ENCODE measurements at regions not wholly inside any gene's neighbourhood (a gene's known extent, or its start where the extent isn't known, plus 50 kb on each side); places are given as distances from the start of the nearest gene placed in this dataset.

GRCh38 chr1:5713101-5714010, 278.9 kb downstream of the NPHP4 start:
- TF ChIP-seq RAD21 (IDR thresholded peaks at IDR 0.05; ENCODE audit: low read depth) (no peak), TCF7L2 (IDR thresholded peaks at IDR 0.05; ENCODE audit: borderline replicate concordance, extremely low read depth, insufficient read depth, insufficient read length) (no peak), SP1 (IDR thresholded peaks at IDR 0.05; ENCODE audit: low read depth) (no peak)
- TF ChIP-seq, protein P1, sequence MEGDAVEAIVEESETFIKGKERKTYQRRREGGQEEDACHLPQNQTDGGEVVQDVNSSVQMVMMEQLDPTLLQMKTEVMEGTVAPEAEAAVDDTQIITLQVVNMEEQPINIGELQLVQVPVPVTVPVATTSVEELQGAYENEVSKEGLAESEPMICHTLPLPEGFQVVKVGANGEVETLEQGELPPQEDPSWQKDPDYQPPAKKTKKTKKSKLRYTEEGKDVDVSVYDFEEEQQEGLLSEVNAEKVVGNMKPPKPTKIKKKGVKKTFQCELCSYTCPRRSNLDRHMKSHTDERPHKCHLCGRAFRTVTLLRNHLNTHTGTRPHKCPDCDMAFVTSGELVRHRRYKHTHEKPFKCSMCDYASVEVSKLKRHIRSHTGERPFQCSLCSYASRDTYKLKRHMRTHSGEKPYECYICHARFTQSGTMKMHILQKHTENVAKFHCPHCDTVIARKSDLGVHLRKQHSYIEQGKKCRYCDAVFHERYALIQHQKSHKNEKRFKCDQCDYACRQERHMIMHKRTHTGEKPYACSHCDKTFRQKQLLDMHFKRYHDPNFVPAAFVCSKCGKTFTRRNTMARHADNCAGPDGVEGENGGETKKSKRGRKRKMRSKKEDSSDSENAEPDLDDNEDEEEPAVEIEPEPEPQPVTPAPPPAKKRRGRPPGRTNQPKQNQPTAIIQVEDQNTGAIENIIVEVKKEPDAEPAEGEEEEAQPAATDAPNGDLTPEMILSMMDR (IDR thresholded peaks at IDR 0.05 in 2 of 3, conservative IDR thresholded peaks at IDR 0.05 in 1 of 3; ENCODE audit: borderline replicate concordance in 1 of 3, insufficient read depth in 1 of 3, low read depth in 2 of 3, low read length in 2 of 3): no peak

Data from HCT116 (cell line).